ENCODE measurements at regions not wholly inside any gene's neighbourhood (a gene's known extent, or its start where the extent isn't known, plus 50 kb on each side); places are given as distances from the start of the nearest gene placed in this dataset.
"Not testable (repeated sequence)": the region's sequence is repeated elsewhere in the genome, so short reads cannot be mapped to it uniquely, and the experiment has no call there.

DNA sequence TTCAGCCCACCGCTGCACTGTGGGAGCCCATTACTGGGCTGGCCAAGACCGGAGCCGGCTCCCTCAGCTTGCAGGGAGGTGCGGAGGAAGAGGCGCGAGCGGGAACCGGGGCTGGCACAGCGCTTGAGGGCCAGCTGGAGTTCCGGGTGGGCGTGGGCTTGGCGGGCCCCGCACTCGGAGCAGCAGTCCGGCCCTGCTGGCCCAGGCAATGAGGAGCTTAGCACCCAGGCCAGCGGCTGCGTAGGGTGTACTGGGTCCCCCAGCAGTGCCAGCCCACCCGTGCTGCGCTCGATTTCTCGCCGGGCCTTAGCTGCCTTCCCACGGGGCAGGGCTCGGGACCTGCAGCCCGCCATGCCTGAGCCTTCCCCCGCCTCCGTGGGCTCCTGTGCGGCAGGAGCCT, 307.8 kb upstream of the DUSP10 start:
- H4K20me1 ChIP-seq (ENCODE audit: insufficient read depth); H3K4me3 ChIP-seq (ENCODE audit: low read depth in 2 of 2, low read length in 1 of 2); H3K27me3 ChIP-seq (ENCODE audit: insufficient read depth); DNase-seq; H3K9me3 ChIP-seq; H3K9ac ChIP-seq; H3K9me2 ChIP-seq; H3K79me2 ChIP-seq (ENCODE audit: insufficient read depth); H3K27ac ChIP-seq (ENCODE audit: low read depth in 2 of 2, low read length in 1 of 2); H2AFZ ChIP-seq (ENCODE audit: low read depth); POLR2A ChIA-PET; H3K36me3 ChIP-seq (replicated peaks in 1 of 2; ENCODE audit: control insufficient read depth in 1 of 2, insufficient read depth in 2 of 2, low read length in 1 of 2); H3K4me2 ChIP-seq; H3F3A ChIP-seq (replicated peaks; ENCODE audit: insufficient read depth): not testable (repeated sequence)
- peaks cover under 1 to 29% of the 10 kb centered on the region in 2 experiments; a peak in 3 of 4 replicates for H3K4me1 ChIP-seq (ENCODE audit: control insufficient read depth in 1 of 2, insufficient read depth in 2 of 2, low read depth in 1 of 2, low read length in 1 of 2)
- CTCF ChIA-PET = interaction anchor here (4.1 kb wide), 1 partner anchor 406 kb away, joined by 14 read pairs; no protein-coding TSS in a partner anchor
- WGBS (ENCODE audit: low lambda C conversion rate) = 97% methylated on average over 14 of the region's 28 CpGs

DNA sequence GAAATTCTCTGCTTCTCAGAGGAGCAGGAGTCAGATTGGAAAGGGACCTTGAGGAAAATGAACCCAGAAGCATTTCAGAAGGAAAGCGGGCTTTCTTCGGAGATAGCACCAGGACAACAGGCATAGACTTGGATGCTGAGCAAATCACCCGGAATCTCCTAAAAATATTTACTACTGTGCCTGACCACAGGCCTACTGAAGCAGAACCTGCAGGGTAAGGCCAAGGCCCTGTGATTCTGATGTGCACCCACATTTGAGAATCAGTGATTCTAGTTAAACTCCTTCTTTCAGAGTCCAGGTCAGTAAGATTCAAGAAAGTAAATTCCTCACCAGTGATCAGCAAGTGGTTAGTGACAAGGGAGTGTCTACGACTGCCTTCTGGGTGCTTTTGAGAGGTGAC, 307.3 kb upstream of the DUSP10 start:
- peaks cover 5 to 30% of the 10 kb centered on the region in 2 experiments; a peak in 3 of 4 replicates for H3K4me1 ChIP-seq (ENCODE audit: control insufficient read depth in 1 of 2, insufficient read depth in 2 of 2, low read depth in 1 of 2, low read length in 1 of 2)
- ChIA-PET CTCF (interaction anchor here (0.6 to 4.1 kb wide), 2 partner anchors 281 to 406 kb away, joined by 3 to 14 read pairs; no protein-coding TSS in a partner anchor), POLR2A (no interaction called here)
- H3K36me3 ChIP-seq (replicated peaks in 1 of 2; ENCODE audit: control insufficient read depth in 1 of 2, insufficient read depth in 2 of 2, low read length in 1 of 2) = no peaks in the 10 kb centered on the region
- no peak overlapping the region for H3K9ac ChIP-seq
- H3K4me2 ChIP-seq = no peak overlapping the region
- H3K9me2 ChIP-seq = no peaks in the 10 kb centered on the region
- no peaks in the 10 kb centered on the region for H4K20me1 ChIP-seq (ENCODE audit: insufficient read depth)
- no peaks in the 10 kb centered on the region for H3K9me3 ChIP-seq
- H2AFZ ChIP-seq (ENCODE audit: low read depth) = no peak overlapping the region
- H3F3A ChIP-seq (replicated peaks; ENCODE audit: insufficient read depth) = peaks cover 3% of the 10 kb centered on the region
- peak overlapping the region in 1 of 2 experiments; percentile 71; a peak in 2 of 4 replicates for H3K27ac ChIP-seq (ENCODE audit: low read depth in 2 of 2, low read length in 1 of 2)
- DNase-seq = no peak
- no peaks in the 10 kb centered on the region for H3K79me2 ChIP-seq (ENCODE audit: insufficient read depth)
- 87% methylated on average over 3 of the region's 4 CpGs for WGBS (ENCODE audit: low lambda C conversion rate)
- no peaks in the 10 kb centered on the region for H3K27me3 ChIP-seq (ENCODE audit: insufficient read depth)
- H3K4me3 ChIP-seq (ENCODE audit: low read depth in 2 of 2, low read length in 1 of 2) = no peak overlapping the region
- TF ChIP-seq FOXJ3 (CRISPR knock-in tag; IDR thresholded peaks at IDR 0.05) = no peak
- no peak for TF ChIP-seq EZH2phosphoT487 (IDR thresholded peaks at IDR 0.05; ENCODE audit: borderline replicate concordance, low read depth)
- no peak for TF ChIP-seq SMC3 (IDR thresholded peaks at IDR 0.05; ENCODE audit: low read depth, low read length)
- TF ChIP-seq, protein P1, sequence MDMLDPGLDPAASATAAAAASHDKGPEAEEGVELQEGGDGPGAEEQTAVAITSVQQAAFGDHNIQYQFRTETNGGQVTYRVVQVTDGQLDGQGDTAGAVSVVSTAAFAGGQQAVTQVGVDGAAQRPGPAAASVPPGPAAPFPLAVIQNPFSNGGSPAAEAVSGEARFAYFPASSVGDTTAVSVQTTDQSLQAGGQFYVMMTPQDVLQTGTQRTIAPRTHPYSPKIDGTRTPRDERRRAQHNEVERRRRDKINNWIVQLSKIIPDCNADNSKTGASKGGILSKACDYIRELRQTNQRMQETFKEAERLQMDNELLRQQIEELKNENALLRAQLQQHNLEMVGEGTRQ (IDR thresholded peaks at IDR 0.05; ENCODE audit: borderline replicate concordance, low read depth, low read length) = no peak

DNA sequence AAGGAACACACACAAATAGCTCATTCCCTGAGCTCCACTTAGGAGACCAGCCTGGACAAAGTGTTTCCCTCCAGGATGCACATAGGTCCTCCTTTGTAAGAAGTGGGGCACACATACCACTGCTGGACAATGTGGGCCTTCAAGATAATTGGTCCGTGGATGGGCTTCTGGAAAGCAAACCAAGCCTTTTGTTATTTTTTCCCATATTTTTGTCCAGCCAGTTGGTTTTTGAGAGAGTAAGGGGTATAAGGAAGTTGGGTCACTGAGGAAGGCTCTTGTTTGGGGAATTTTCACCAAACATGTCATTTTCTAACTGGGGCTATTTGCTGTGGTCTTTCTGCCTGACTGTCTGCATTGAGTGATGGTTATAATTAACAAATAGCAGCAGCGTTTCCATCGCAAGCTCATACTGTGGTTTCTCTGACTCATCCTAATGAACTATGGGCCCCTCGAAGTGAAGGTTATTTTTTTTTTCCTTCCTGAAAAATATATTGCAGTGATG, 306.3 kb upstream of the DUSP10 start:
- H3K79me2 ChIP-seq (ENCODE audit: insufficient read depth) = no peaks in the 10 kb centered on the region
- TF ChIP-seq MXI1 (IDR thresholded peaks at IDR 0.05; ENCODE audit: low read depth, low read length) = no peak
- TF ChIP-seq SMC3 (IDR thresholded peaks at IDR 0.05; ENCODE audit: low read depth, low read length) = no peak
- TF ChIP-seq JUND (IDR thresholded peaks at IDR 0.05) = peak; percentile 53
- TF ChIP-seq TCF12 (IDR thresholded peaks at IDR 0.05) = peak; percentile 71
- TF ChIP-seq PBX3 (IDR thresholded peaks at IDR 0.05) = peak; percentile 87
- peak; percentile 76 for TF ChIP-seq FOSL2 (IDR thresholded peaks at IDR 0.05; ENCODE audit: borderline replicate concordance, low read depth)
- TF ChIP-seq USF1 (IDR thresholded peaks at IDR 0.05; ENCODE audit: borderline replicate concordance, low read depth) = no peak
- TF ChIP-seq EP300 (IDR thresholded peaks at IDR 0.05; ENCODE audit: borderline replicate concordance in 1 of 2, low read depth in 1 of 2, low read length in 1 of 2) = peak; percentile 46 to 69; a peak in 3 of 4 replicates
- TF ChIP-seq RXRA (IDR thresholded peaks at IDR 0.05; ENCODE audit: borderline replicate concordance, low read depth) = 0 out of 2 replicates have a peak, but pooled peaks have one; percentile 17
- no peak for TF ChIP-seq NFIC (IDR thresholded peaks at IDR 0.05; ENCODE audit: borderline replicate concordance)
- H3K27me3 ChIP-seq (ENCODE audit: insufficient read depth) = no peaks in the 10 kb centered on the region
- peaks cover 12 to 38% of the 10 kb centered on the region in 2 experiments for H3K4me1 ChIP-seq (ENCODE audit: control insufficient read depth in 1 of 2, insufficient read depth in 2 of 2, low read depth in 1 of 2, low read length in 1 of 2)
- no peak overlapping the region for H3K4me2 ChIP-seq
- H4K20me1 ChIP-seq (ENCODE audit: insufficient read depth) = no peaks in the 10 kb centered on the region
- DNase-seq = peak; percentile 39
- H3K36me3 ChIP-seq (replicated peaks in 1 of 2; ENCODE audit: control insufficient read depth in 1 of 2, insufficient read depth in 2 of 2, low read length in 1 of 2) = no peaks in the 10 kb centered on the region
- peaks cover 8% of the 10 kb centered on the region for H3F3A ChIP-seq (replicated peaks; ENCODE audit: insufficient read depth)
- H3K4me3 ChIP-seq (ENCODE audit: low read depth in 2 of 2, low read length in 1 of 2) = no peak overlapping the region
- H3K9me2 ChIP-seq = no peaks in the 10 kb centered on the region
- H2AFZ ChIP-seq (ENCODE audit: low read depth) = no peak overlapping the region
- peak overlapping the region; percentile 38 to 71; a peak in 3 of 4 replicates for H3K27ac ChIP-seq (ENCODE audit: low read depth in 2 of 2, low read length in 1 of 2)
- WGBS (ENCODE audit: low lambda C conversion rate) = 36% methylated on average over 4 of the region's 4 CpGs
- CTCF ChIA-PET = interaction anchor here (0.7 to 1.6 kb wide), 5 partner anchors 13 to 1300 kb away, joined by 3 to 9 read pairs (median 3); partner anchors contain the start of gene MTARC2
- POLR2A ChIA-PET = no interaction called here
- H3K9ac ChIP-seq = no peak overlapping the region
- H3K9me3 ChIP-seq = no peaks in the 10 kb centered on the region
